ENCODE measurements at regions not wholly inside any gene's neighbourhood (a gene's known extent, or its start where the extent isn't known, plus 50 kb on each side); places are given as distances from the start of the nearest gene placed in this dataset.

DNA sequence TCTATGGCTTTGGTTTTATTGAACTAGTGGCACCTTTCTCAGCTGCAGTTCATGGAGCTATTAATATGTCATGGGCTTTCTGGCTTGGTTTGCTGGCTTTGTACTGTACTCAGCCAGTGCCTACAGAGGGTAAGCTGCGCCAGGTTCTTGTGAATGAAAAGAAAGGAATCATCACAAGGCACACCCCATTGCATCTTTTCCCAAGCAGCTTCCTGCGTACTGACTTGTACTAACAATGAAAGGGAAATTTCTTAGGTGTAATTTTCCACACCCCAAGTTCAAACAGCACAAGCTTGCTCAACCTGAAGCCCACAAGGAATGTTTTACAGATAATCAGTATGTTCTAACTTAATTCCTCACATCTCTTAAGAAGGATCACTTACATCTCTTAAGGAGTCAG is 78.0 kb upstream of the TNFSF18 start:
- DNase-seq: no peak

DNA sequence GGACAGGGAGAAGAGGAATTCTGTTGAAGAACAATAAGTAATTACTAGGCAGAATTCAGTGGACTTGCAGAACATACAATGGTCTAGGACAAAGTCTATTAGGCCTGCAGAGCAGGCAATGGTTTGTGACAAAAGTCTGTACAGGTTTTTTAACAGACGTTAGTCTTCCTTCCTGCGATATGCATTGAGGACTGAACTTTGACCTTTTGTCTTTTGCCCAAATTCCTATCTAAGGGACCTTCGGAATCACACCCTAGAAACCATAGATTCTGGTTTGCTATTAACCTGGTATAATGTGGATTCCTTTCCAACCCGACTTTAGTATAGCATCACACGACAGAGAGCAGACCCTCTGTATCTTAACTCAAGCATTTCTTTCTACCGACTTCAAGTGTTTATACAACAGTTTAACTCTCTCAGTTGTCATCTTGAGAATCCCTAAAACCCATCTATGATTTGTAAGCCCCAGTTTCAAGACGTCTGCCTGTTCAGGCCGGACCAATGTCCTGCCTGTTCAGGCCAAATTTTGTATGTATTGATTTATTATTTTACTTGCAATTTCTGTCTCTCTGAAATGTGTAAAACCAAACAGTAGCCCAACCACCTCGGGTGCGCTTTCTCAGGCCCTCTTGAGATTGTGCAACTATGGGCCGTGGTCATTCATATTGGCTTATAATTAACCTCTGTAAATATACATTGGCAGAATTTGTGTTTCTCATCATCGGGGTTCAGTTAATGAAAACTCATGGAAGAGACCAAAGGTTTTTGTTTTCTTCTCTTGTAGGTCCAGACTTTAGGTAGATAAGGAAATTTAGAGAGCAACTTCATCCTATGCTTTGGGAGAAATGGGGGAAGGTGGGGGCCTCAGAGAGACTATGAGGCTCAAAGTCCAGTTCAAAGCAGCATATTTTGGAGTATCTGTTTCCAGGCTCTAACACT is 76.9 kb upstream of the TNFSF18 start:
- DNase-seq: peak; percentile 15

DNA sequence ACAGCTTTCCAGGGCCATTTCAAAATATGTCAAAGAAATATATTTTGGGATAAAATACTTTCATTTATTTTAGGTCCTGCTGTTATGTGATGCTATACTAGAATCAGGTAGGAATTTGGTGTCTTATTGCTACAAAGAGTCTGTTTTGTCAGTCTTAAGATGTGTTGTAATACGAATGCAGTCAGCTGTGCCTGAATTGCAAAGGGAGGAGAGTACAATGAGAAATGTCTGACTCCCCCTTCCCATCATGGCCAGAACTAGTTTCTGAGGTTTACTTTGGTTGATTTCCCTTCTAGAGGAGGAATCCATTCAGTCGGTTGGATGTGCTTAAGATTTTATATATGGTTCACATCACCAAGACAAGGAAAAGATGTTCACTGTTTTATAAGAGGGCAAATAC is 75.7 kb upstream of the TNFSF18 start:
- DNase-seq: no peak

DNA sequence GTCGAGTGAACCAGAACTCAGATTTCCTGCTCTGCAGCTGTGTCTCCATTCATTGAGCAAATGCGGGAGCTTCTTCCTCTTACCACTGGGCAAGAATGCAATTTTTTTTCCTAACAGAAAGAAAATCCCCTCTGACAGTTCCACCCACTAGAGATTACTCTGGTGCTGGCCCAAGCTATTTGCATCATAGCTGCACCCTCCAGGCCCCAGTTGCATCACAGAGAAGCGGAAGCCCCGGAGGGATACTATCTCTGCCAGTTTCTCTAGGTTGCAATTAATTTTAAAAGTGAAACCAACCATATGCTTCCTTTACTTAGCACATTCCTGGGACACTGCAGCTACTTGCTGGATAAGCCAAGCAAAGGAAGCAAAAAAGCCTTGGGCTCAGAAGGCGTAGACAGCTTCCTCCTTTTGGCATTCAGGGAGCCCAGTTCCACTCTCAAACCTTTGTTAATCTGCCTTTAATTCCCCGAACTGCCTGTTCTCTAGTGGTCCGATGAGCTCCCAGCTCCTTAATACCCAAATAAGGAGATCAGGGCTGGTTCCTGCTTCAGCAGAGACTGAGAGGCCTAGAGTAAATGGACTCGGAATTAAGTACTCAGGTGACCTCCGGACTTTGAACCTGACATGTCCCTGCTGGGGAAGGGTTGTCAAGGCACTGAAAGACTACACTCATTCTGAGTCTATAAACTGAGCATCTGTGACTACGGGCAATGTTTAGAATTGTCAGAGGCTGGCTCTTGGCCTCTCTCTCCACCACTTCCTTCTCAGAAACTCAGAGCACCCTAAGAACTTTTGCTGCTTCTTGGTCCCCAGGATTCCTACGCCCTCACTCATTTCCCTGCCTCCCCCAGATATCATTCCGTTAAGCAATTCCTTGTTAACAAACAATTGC is 72.5 kb upstream of the TNFSF18 start:
- DNase-seq: peak; percentile 98

DNA sequence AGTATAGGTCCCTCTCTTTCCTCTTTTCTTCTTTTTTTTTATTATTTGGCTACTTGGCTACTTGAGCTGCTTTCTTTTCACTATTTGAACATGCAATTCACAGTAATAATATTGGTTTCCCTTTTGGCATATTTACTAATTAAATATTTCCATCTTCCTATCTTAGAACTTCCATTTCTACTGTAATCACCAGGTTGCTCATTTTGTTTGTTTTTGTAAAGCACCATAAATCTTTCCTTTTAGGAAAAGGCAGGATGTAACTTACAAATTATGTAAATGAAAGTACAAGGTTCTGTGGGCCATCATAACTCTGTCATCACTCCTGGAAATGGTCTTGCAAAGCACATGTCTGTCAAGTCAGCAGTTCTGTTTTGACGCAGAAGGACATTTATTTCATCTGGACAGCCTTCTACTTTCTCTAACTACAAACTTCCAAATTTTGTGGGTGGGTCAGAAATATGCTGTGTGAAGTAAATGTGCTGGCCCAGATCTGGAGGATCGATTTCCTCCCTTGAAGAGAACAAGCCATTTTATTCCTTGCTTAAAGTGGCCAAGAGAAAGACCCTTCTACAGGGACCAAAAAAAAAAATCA is 71.7 kb upstream of the TNFSF18 start:
- peak; percentile 54 for DNase-seq

DNA sequence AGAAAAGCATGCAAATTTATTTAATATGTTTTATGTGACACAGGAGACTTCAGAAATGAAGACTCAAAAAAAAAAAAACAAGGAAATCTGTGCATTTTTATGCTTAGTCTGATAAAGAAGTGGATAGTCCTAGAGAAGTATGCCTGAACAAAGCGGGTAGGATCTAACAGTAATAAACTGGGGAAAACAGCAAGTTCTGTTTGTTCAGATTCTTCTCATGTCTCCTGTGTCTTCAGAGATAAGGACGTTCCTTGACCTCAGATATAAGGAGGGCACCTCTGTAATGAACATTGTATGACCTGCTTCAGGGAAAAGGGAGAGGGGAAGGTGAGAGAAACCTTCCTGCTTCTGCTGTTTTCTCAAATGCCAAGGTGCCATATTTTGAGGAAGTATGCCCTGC is 67.7 kb upstream of the TNFSF18 start:
- no peak for DNase-seq

DNA sequence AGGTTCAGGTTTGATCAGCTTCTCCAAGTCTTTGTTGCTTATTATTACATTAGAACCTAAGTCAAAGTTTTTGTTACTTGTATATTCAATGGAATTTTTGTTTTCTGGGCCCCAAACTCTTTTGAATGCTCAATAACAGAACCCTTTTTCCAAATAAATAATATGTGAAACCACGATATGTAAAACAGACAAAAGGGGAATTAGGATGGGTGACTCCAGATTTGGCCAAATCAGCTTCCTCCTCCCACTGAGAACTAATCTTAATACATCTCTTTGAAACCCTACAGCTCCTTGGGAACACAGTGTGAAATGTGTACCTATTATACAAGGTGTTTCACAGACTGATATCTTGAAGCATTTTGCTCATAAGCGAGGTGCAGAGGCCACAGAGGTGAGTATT is 67.0 kb upstream of the TNFSF18 start:
- no peak for DNase-seq

DNA sequence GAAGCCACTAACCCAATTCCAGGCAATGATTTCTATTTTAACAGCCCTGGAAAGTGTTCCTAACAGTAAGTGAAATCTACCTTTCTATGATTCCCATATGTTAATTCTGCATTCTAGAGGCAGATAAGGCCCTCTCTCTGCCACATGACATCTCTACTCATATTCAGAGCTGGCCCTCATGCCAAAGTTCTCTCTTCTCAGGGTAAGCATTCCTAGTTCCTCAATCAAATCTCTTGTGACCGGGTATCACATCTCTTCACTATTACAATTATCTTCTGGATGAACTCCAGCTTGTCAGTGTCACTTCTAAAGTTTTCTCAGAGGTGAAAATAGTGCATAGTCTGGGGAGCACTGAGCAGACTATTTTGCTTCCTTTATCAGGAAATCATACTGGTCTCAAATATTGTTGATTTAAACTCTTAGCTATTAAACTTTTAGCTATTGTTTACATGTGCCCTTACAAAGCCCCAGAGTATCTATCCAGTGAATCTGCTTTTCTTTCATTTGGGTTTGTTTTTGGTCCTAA is 66.4 kb upstream of the TNFSF18 start:
- no peak for DNase-seq

DNA sequence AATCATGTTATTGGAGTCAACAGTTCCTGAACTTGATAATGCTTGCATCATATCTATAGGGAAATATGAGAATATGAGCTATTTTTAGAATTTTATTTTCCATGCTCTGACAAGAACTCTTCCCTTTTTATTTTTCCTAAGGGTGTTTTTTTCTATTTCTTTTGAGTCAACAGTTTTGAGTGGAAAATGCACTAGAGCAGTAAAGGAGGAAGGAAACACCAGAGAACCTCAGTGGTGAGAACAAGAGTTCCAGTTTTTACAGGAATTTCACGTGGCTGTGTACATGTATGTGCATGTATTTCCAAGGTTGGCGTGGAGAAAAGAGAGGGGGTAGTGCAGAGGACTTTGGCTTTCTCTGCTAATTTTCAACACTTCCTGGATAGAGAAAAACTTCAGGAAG is 63.6 kb upstream of the TNFSF18 start:
- DNase-seq: no peak

DNA sequence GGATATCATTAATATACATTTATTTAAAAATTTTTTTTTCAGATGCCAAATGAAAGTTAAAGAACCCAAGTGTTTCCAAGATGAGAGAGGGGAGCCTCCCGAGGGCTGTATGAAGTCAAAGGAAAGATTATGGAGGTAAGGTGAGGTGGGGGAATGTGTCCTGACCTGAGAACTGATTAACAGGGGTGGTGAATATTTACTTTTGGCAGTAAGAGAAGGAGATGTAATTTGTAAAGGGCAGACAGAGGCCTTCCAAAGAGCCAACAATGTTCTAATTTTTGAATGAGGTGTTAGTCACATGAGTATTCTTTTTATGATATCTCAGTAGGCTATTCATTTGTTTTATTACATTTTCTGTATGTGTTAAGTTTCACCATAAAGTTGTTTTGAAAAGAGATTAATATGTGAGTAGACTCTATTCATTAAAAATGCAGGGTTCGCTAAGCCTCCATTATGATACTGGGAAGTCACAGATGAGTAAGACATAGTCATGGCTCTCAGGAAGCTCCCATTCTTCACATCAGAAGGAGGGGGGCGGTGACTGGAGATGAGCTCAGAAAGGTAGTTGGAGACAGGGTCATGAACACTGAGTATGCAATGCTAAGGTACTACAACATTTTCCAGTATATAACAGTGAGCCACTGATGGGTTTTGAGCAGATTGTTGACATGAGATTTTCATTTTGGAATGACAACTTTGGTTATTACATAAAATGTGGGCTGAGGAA is 62.4 kb upstream of the TNFSF18 start:
- no peak for DNase-seq

DNA sequence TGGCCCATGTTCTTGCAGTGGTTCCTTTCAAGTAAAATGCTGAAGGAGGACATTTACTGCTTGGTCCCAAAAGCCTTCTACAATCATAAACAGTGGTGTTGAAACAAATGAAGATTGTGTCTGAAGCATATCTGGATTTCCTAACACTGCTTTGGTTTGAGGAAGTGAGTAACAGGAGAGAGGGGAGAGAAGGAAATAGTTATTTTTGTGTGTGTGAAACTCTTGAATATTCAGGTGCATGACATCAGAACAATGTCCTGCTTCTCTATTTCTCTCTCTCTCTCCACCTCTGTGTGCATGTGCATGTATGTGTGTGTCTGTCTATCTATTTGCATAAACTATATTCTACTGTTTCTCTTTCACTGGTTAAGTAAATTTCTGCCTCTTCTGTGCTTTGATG is 61.4 kb upstream of the TNFSF18 start:
- peak; percentile 27 for DNase-seq

DNA sequence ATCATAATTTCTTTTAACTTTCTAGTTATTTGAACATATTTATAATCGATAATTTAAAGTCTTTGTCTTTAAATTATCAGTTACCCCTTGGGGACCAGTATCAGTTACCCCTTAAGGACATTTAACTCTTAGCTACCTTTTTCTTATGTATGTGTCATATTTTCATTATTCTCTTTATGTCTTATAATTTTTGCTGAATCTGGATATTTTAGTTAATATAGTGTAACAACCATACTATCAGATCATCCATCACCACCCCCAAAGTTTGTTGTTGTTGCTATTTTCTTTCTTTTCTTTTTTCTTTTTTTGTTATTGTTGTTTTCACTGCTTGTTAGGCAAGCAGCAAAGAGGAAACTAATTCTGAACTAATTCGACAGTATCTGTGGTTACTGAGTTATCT is 57.0 kb upstream of the TNFSF18 start:
- DNase-seq: no peak

DNA sequence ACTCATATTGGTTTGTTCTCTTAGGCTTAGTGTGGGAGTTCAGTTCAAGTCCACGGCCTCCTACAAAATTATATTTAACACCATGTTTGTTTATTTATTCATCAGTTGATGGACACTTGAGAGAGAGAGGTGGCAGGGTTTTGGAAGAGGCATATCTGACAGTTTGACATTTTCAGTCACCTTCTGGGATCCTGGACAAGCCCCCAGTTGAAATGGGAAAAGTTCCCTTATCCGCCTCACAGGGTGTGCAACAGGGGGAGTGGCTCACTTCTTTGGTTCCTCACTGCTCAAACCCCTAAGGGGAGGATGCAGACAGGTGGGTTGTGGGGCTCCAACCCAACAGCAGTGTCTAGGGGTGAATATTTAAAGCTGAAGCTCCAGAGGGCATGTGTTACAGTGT is 52.3 kb upstream of the TNFSF18 start:
- DNase-seq: peak; percentile 29

DNA sequence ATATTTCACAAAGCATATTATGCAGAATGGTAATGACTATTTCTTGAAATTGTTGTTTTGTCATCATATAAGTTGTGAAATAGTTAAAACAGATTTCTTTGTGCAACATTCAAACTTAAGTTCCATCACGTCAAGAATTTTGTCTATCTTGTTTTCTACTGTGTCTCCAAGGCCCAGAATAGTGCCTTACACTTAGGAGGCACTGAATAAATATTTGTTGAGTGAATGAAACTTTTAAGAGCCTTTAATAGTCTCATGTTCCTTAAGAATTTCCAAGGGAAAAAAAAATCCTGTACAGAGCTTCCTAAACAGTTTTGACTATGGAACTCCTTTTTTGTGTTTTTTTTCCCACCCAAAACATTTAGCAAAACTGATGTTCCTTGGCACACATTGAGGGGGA is 50.8 kb upstream of the TNFSF18 start:
- DNase-seq: no peak

DNA sequence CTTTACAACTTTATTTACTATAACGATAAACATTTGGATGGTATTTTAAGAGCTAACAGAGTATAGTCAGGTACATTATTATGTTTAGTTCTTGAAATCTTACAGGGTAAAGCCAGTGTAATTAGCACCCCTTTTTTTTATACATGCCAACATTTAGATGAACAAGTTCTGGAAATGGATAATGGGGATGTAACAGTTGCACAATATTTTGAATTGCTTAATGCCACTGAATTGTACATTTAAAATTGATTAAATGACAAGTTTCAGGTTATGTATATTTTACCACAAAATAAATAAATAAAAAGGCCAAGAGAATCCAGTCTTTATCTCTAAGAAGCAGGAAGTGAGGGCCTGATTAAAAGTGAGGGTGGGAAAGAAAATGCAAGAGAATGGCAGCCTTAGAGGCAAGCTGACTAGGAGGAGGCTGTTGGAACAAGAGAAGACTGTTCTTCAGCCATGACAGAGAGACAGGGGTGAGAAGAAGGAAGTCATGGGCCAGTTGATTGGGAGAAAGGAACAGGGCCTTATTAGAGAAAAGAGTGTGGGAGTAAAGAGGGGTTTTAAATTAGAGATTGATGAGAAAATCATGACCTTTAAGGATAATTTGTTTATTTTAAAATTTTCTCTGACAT is 49.9 kb upstream of the TNFSF18 start:
- no peak for DNase-seq

All from DMS53 (cell line).